ENCODE measurements at regions not wholly inside any gene's neighbourhood (a gene's known extent, or its start where the extent isn't known, plus 50 kb on each side); places are given as distances from the start of the nearest gene placed in this dataset.

- DNase-seq (ENCODE audit: low spot score) = no peak
- intact Hi-C loops (cut with DNase I) = no loop called here
These were observed 88.3 kb upstream of the VPREB1 start for GRCh38 chr22:22156348-22156715.

- DNase-seq (ENCODE audit: low spot score) = no peak
- intact Hi-C loops (cut with DNase I) = no loop called here
These were observed 89.0 kb upstream of the VPREB1 start for GRCh38 chr22:22155607-22156006.

- no peak for DNase-seq (ENCODE audit: low spot score)
- intact Hi-C loops (cut with DNase I) = no loop called here
These were observed 89.4 kb upstream of the VPREB1 start for GRCh38 chr22:22155146-22155545.

GRCh38 chr22:22154040-22154439 is 90.5 kb upstream of the VPREB1 start:
- intact Hi-C loops (cut with DNase I) = no loop called here
- DNase-seq (ENCODE audit: low spot score) = no peak

- intact Hi-C loops (cut with DNase I) = no loop called here
- DNase-seq (ENCODE audit: low spot score) = no peak
These were observed 93.3 kb upstream of the VPREB1 start for GRCh38 chr22:22151308-22151707.

- intact Hi-C loops (cut with DNase I) = no loop called here
- no peak for DNase-seq (ENCODE audit: low spot score)
These were observed 94.1 kb upstream of the VPREB1 start for GRCh38 chr22:22150457-22150856.

- no peak for DNase-seq (ENCODE audit: low spot score)
- intact Hi-C loops (cut with DNase I) = no loop called here
These were observed 95.7 kb upstream of the VPREB1 start for GRCh38 chr22:22148905-22149304.

- intact Hi-C loops (cut with DNase I) = no loop called here
These were observed 99.7 kb upstream of the VPREB1 start for GRCh38 chr22:22144858-22145257.

GRCh38 chr22:22143448-22143847 is 101.1 kb upstream of the VPREB1 start:
- intact Hi-C loops (cut with DNase I) = no loop called here
- DNase-seq (ENCODE audit: low spot score) = no peak

More at GRCh38 chr22:22144858-22145257, 99.7 kb upstream of the VPREB1 start:
- DNase-seq (ENCODE audit: low spot score) = no peak

- intact Hi-C loops (cut with DNase I) = no loop called here
- DNase-seq (ENCODE audit: low spot score) = no peak
These were observed 101.9 kb upstream of the VPREB1 start for GRCh38 chr22:22142661-22143060.

- intact Hi-C loops (cut with DNase I) = no loop called here
- DNase-seq (ENCODE audit: low spot score) = no peak
These were observed 102.6 kb upstream of the VPREB1 start for GRCh38 chr22:22141771-22142591.

GRCh38 chr22:22141031-22141430 is 103.6 kb upstream of the VPREB1 start:
- intact Hi-C loops (cut with DNase I) = no loop called here

GRCh38 chr22:22139364-22139763 is 105.2 kb upstream of the VPREB1 start:
- intact Hi-C loops (cut with DNase I) = no loop called here
- DNase-seq (ENCODE audit: low spot score) = no peak

More at GRCh38 chr22:22141031-22141430, 103.6 kb upstream of the VPREB1 start:
- DNase-seq (ENCODE audit: low spot score) = no peak

- intact Hi-C loops (cut with DNase I) = no loop called here
- no peak for DNase-seq (ENCODE audit: low spot score)
These were observed 105.7 kb upstream of the VPREB1 start for GRCh38 chr22:22138915-22139314.

GRCh38 chr22:22137891-22138290 is 106.7 kb upstream of the VPREB1 start:
- no peak for DNase-seq (ENCODE audit: low spot score)
- intact Hi-C loops (cut with DNase I) = no loop called here

GRCh38 chr22:22133910-22134309 is 110.7 kb upstream of the VPREB1 start:
- intact Hi-C loops (cut with DNase I) = loop anchor here in 1 of 2 donors (2.0 kb wide), 1 partner anchor 291 kb away; no protein-coding TSS in a partner anchor
- DNase-seq (ENCODE audit: low spot score) = no peak

GRCh38 chr22:22130953-22131608 is 113.5 kb upstream of the VPREB1 start:
- intact Hi-C loops (cut with DNase I) = no loop called here

GRCh38 chr22:22129387-22129786 is 115.2 kb upstream of the VPREB1 start:
- DNase-seq (ENCODE audit: low spot score) = no peak
- intact Hi-C loops (cut with DNase I) = no loop called here

More at GRCh38 chr22:22130953-22131608, 113.5 kb upstream of the VPREB1 start:
- DNase-seq (ENCODE audit: low spot score) = no peak

- no peak for DNase-seq (ENCODE audit: low spot score)
- intact Hi-C loops (cut with DNase I) = no loop called here
These were observed 116.1 kb upstream of the VPREB1 start for GRCh38 chr22:22128440-22128839.

GRCh38 chr22:22127100-22127499 is 117.5 kb upstream of the VPREB1 start:
- no peak for DNase-seq (ENCODE audit: low spot score)
- intact Hi-C loops (cut with DNase I) = no loop called here

Measured in posterior vena cava (tissue), 2 donors.